ENCODE measurements at regions not wholly inside any gene's neighbourhood (a gene's known extent, or its start where the extent isn't known, plus 50 kb on each side); places are given as distances from the start of the nearest gene placed in this dataset.

GRCh38 chr9:38127271-38127839 is 58.3 kb upstream of the SHB start:
- no peak for TF ChIP-seq EZH2 (IDR thresholded peaks at IDR 0.05; ENCODE audit: borderline replicate concordance)
- TF ChIP-seq EZH2phosphoT487 (IDR thresholded peaks at IDR 0.05; ENCODE audit: low read depth, severe bottlenecking, unreplicated experiment): no peak
